ENCODE measurements at regions not wholly inside any gene's neighbourhood (a gene's known extent, or its start where the extent isn't known, plus 50 kb on each side); places are given as distances from the start of the nearest gene placed in this dataset.
"Not testable (repeated sequence)": the region's sequence is repeated elsewhere in the genome, so short reads cannot be mapped to it uniquely, and the experiment has no call there.

DNA sequence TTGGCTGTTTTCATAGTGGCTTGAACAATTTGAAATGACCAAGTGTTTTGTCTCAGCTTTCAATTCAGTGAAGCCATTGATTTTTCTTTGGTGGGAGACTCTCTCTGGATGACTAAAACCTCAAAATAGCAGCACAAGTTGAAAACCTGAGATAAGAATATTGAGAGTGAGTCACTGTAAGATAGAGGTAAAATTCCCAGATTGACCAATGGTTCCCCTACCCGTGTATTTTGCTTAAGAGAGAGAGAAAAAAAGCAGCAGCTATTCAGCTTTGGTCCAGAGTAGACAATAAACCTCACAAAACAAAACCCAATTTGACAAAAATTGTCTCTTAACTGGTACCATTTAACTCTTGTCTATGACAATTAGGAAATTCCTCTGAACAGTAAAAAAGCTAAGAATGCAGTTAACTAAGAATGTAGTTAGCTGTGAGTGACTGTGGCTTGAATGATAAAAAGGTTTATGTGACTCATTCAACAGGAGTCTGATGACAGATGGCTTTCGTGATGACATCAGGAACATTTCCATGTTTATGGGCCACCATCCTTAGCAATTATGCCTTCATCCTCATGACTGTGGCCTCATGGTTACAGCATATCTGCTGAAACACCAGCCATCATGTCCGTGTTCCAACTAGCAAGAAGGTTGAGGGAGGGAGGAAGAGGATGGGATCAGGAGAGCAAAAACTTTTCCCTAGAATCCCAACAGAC lies 356.9 kb downstream of the NDFIP2 start:
- DNase-seq (ENCODE audit: low read depth in 4 of 4, low spot score in 3 of 4) = no peak

- DNase-seq (ENCODE audit: low read depth in 4 of 4, low spot score in 3 of 4) = not testable (repeated sequence)
Measured at GRCh38 chr13:79836121-79836520, 355.2 kb downstream of the NDFIP2 start.

GRCh38 chr13:79834876-79835275 lies 353.9 kb downstream of the NDFIP2 start:
- no peak for DNase-seq (ENCODE audit: low read depth in 4 of 4, low spot score in 3 of 4)

GRCh38 chr13:79833991-79834390 lies 353.0 kb downstream of the NDFIP2 start:
- no peak for DNase-seq (ENCODE audit: low read depth in 4 of 4, low spot score in 3 of 4)

DNA sequence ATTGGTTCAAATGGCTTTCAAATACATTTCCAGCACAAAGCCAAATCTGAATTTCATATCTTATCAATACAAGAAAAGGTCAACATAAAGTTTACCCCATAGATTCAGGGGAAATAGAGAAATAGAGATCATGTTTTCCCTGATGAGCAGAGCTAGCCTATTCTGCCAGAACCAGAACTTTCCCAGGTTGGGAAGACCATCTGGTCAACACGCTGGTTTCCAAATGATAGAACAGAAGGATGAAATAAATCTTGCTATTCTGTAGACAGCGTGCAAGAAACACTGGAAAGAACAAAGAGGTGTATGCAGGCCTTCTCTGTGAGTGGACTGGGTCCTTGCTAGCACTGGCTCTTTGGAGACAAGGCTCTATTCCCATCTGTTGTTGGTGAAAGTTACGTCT lies 350.6 kb downstream of the NDFIP2 start:
- no peak for DNase-seq (ENCODE audit: low read depth in 4 of 4, low spot score in 3 of 4)

- no peak for DNase-seq (ENCODE audit: low read depth in 4 of 4, low spot score in 3 of 4)
Measured at GRCh38 chr13:79830945-79831344, 350.0 kb downstream of the NDFIP2 start.

- DNase-seq (ENCODE audit: low read depth in 4 of 4, low spot score in 3 of 4) = no peak
Measured at GRCh38 chr13:79830426-79830825, 349.5 kb downstream of the NDFIP2 start.

DNA sequence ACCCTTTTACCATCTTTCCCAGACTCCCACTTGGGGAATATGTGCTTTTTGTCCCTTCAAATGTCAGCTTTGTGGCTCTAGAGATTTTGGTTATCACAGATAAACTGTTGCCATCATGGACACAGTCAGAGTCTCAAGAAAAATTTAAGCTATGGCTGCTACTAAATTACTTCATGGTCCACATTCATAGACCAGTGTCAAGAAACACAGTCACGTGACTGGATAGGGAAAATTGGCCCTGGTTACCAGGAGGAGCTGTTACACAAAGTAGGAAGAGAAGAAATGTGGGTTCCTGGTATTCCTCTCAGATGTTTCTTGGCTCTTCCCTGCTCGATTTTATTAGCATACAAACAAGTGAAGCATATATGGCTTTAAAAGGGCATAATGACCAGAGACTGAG lies 348.9 kb downstream of the NDFIP2 start:
- no peak for DNase-seq (ENCODE audit: low read depth in 4 of 4, low spot score in 3 of 4)

DNA sequence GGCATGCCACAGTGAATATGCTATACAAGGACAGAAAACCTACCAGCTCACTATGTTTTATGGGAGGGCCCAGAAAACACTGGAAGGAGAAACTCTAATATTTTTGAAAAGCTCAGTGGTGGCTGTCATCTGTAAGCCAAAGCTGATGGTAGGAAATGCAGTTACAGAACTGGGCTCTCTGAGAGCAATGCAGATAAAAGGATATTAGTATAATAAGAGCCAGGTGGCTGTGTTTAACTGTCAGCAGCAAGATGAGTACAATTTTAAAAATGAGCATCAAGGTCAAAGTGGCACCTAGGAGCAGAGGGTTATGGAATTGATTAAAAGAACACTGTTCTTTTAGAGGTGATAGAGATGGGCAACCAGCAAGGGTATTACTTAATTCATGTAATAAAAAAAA lies 345.0 kb downstream of the NDFIP2 start:
- DNase-seq (ENCODE audit: low read depth in 4 of 4, low spot score in 3 of 4) = no peak

- DNase-seq (ENCODE audit: low read depth in 4 of 4, low spot score in 3 of 4) = no peak
Measured at GRCh38 chr13:79815041-79815440, 334.1 kb downstream of the NDFIP2 start.

- DNase-seq (ENCODE audit: low read depth in 4 of 4, low spot score in 3 of 4) = no peak
Measured at GRCh38 chr13:79812070-79812850, 331.3 kb downstream of the NDFIP2 start.

DNA sequence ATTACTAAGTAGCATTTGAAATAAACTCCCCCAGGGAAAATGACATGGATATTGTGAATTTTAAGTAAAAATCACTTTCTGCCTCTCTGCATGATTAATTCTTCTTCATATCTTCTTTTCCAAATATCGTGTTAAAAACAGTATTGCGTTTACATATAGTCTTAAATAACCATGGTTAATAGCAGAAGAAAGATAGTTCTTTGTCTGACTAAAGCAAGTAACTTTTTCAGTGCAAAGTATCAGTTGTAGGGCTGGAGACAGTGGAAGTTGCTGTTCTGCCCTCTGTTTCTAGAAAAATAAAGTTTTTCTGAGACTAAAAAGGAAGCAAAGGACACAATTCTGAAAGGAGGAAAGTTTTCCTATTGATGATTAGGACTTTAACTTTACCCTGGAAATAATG lies 330.2 kb downstream of the NDFIP2 start:
- no peak for DNase-seq (ENCODE audit: low read depth in 4 of 4, low spot score in 3 of 4)

- peak in 1 of 4 donors; percentile 6 for DNase-seq (ENCODE audit: low read depth in 4 of 4, low spot score in 3 of 4)
Measured at GRCh38 chr13:79810669-79811068, 329.7 kb downstream of the NDFIP2 start.

- DNase-seq (ENCODE audit: low read depth in 4 of 4, low spot score in 3 of 4) = no peak
Measured at GRCh38 chr13:79810018-79810417, 329.1 kb downstream of the NDFIP2 start.

GRCh38 chr13:79808475-79808874 lies 327.5 kb downstream of the NDFIP2 start:
- no peak for DNase-seq (ENCODE audit: low read depth in 4 of 4, low spot score in 3 of 4)

- no peak for DNase-seq (ENCODE audit: low read depth in 4 of 4, low spot score in 3 of 4)
Measured at GRCh38 chr13:79807554-79807953, 326.6 kb downstream of the NDFIP2 start.

DNA sequence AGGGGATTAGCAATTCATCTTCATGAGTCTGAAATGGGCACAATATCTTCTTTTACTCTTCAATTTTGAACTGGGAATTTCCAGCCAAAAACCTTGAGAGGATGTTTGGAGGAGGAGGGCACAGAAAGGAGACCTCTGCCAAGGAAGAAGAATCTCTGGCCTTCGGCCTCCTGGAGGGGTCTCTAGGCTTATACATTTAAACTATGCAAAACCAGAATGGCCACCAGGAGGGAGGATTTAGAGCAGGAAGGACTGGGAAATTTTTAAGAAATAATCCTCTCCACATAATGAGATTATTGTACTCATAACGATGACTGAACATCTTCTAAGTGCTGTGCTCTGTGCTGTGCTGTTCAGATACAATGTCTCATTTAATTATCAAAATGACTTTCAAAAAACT lies 325.9 kb downstream of the NDFIP2 start:
- DNase-seq (ENCODE audit: low read depth in 4 of 4, low spot score in 3 of 4) = no peak

GRCh38 chr13:79805317-79805716 lies 324.4 kb downstream of the NDFIP2 start:
- no peak for DNase-seq (ENCODE audit: low read depth in 4 of 4, low spot score in 3 of 4)

DNA sequence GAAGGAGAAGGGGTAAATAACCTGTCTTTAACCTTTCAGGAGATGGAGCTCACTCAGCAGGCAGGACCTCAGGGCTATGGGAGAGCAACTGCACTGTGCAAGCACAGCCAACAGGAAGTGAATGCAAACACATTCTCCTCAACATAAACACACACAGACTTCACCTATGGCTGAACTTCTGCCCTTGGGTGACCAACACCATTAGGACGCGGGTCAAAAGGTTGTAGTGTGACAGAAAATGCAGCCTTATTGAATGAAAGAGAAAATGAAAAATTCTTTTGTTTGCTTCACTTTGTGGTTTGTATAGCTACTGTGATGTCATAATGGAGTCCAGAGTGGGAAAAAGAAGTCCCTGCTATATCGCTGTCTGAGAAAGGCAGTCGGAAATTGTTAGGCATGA lies 323.0 kb downstream of the NDFIP2 start:
- no peak for DNase-seq (ENCODE audit: low read depth in 4 of 4, low spot score in 3 of 4)

DNA sequence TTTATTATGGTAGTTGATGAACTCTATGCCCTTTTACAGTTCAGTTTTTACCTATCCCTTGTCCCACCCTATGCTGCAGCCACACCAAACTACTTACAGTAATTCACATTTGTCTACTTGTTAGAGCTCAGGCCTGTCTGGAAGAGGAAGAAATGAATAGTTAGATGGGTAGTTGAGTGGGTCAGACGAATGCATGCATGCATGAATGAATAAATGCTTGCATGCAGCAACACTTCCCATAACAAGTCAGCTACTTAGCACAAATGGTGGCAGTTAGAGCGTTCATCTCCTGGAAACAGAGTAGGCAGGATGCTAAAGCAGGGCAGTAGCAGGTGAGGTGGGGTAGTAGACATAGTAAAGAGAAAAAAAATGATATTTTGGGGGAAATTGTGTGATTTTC lies 322.3 kb downstream of the NDFIP2 start:
- no peak for DNase-seq (ENCODE audit: low read depth in 4 of 4, low spot score in 3 of 4)

DNA sequence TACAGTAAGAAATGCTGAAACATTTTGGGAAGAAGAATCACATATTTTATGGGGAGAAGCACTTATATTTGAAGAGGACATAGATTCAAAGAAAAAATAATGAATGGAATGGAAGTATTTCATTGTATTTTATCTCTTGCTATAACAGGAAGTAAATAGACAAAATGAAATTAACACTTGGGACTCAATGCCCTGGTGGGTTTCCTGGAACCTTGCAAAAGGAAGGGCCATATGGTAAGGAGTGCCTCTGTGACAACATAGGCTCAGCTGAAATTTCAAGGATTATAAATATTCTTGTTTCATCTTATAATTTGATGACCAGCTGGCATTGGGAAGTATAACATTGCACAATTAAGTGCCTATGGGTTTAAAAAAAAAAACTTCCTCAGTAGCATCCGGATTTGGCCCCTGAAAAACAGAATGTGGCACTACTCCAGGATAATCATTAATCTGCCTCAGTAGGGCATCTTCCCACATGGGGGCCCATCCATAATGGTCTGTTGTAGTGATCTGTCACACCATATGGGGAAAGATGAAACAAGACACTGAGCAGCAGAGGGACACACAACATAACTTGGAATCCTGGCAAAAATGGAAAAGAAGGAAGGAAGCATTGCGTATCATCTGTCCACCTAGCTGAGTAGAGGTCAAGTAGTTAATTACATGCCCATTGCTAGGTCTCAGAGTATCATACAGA lies 321.6 kb downstream of the NDFIP2 start:
- no peak for DNase-seq (ENCODE audit: low read depth in 4 of 4, low spot score in 3 of 4)

Data from right renal pelvis (tissue), 4 donors.